PFSK-1 (cell line): ENCODE measurements at regions not wholly inside any gene's neighbourhood (a gene's known extent, or its start where the extent isn't known, plus 50 kb on each side); places are given as distances from the start of the nearest gene placed in this dataset.

Experiments used
- FOXP2 ChIP-seq: optimal IDR thresholded peaks from 2 replicates; pipeline ENCODE3; 2011; ENCODE audit warnings: borderline replicate concordance, control low read depth, inconsistent platforms; ENCODE audit not compliant: insufficient read depth; ENCODE audit errors: extremely low read length, extremely low read depth
- POLR2AphosphoS5 ChIP-seq: IDR thresholded peaks from 2 replicates; pipeline ENCODE4 v1.6.1; 2012; ENCODE audit warnings: low read depth, mild to moderate bottlenecking, control low read depth, low read length, moderate library complexity
- SIN3A ChIP-seq: IDR thresholded peaks from 2 replicates; pipeline ENCODE4 v1.6.1; 2012; ENCODE audit warnings: mild to moderate bottlenecking, low read length, moderate library complexity, borderline replicate concordance; ENCODE audit not compliant: insufficient read depth
- TAF1 ChIP-seq: IDR thresholded peaks from 2 replicates; pipeline ENCODE4 v1.6.1; 2012; ENCODE audit warnings: low read length, control low read depth, borderline replicate concordance; ENCODE audit not compliant: insufficient read depth
- TF ChIP-seq, protein P1 (sequence below), 2 experiments: IDR thresholded peaks; 2 replicates each; pipeline versions ENCODE4 v1.6.1 to v1.8.0; 2011 to 2012; ENCODE audit warnings: low read depth in 2 of 2, low read length in 2 of 2, control low read depth in 1 of 2, inconsistent platforms in 1 of 2, mild to moderate bottlenecking in 1 of 2, moderate library complexity in 1 of 2; ENCODE audit not compliant: insufficient read depth in 1 of 2

DNA sequence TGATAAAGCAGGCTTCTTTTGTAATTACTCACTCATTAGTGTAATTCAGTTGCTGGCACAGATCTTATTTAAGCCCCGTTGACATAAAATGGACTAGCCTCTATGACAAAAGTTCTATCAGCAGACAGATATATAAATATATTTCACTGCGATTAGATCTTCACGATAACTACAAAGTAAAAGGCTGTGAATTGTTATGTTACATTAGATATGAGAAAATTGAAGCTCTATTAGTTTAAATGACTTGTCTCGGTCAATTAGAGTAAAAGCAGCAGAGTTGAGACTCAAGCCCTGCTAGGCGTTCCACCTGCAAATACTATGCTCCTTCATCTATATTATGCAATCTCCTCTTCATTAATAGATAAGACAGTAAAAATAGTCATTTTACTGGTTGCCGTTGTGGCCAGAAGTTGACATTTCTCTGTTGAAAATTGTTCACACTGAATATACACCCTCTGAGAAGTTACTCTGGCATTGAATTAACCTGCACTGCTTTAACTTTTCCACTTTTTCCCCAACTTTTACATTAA lies 136.7 kb downstream of the DKK1 start:
- TF ChIP-seq FOXP2 = no peak
- no peak for TF ChIP-seq TAF1
- no peak for TF ChIP-seq SIN3A
- TF ChIP-seq, protein P1, sequence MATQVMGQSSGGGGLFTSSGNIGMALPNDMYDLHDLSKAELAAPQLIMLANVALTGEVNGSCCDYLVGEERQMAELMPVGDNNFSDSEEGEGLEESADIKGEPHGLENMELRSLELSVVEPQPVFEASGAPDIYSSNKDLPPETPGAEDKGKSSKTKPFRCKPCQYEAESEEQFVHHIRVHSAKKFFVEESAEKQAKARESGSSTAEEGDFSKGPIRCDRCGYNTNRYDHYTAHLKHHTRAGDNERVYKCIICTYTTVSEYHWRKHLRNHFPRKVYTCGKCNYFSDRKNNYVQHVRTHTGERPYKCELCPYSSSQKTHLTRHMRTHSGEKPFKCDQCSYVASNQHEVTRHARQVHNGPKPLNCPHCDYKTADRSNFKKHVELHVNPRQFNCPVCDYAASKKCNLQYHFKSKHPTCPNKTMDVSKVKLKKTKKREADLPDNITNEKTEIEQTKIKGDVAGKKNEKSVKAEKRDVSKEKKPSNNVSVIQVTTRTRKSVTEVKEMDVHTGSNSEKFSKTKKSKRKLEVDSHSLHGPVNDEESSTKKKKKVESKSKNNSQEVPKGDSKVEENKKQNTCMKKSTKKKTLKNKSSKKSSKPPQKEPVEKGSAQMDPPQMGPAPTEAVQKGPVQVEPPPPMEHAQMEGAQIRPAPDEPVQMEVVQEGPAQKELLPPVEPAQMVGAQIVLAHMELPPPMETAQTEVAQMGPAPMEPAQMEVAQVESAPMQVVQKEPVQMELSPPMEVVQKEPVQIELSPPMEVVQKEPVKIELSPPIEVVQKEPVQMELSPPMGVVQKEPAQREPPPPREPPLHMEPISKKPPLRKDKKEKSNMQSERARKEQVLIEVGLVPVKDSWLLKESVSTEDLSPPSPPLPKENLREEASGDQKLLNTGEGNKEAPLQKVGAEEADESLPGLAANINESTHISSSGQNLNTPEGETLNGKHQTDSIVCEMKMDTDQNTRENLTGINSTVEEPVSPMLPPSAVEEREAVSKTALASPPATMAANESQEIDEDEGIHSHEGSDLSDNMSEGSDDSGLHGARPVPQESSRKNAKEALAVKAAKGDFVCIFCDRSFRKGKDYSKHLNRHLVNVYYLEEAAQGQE (IDR thresholded peaks at IDR 0.05; ENCODE audit: insufficient read depth in 1 of 2, low read depth in 2 of 2, low read length in 2 of 2) = no peak
- no peak for TF ChIP-seq POLR2AphosphoS5

DNA sequence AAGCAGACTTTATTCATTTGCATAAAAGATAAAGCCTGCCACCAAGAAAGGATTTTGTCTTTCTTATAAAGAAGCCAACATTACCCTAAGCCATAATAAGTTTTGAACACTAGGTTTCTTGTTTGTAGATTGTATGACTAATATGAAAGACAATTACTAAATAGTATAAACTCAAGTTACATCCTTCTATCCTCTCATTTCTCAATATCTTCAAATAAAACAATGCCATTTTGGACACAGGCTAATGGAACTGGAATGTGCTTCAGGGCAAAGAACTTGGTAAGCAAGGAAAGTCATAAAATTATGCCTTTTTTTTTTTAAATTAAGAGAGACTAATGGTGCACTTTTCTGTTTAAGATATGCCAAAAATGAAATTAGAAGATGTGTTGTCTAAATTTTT lies 137.7 kb downstream of the DKK1 start:
- TF ChIP-seq POLR2AphosphoS5 (no peak), SIN3A (no peak), TAF1 (no peak), FOXP2 (no peak)
- TF ChIP-seq, protein P1 (IDR thresholded peaks at IDR 0.05; ENCODE audit: insufficient read depth in 1 of 2, low read depth in 2 of 2, low read length in 2 of 2) = no peak

DNA sequence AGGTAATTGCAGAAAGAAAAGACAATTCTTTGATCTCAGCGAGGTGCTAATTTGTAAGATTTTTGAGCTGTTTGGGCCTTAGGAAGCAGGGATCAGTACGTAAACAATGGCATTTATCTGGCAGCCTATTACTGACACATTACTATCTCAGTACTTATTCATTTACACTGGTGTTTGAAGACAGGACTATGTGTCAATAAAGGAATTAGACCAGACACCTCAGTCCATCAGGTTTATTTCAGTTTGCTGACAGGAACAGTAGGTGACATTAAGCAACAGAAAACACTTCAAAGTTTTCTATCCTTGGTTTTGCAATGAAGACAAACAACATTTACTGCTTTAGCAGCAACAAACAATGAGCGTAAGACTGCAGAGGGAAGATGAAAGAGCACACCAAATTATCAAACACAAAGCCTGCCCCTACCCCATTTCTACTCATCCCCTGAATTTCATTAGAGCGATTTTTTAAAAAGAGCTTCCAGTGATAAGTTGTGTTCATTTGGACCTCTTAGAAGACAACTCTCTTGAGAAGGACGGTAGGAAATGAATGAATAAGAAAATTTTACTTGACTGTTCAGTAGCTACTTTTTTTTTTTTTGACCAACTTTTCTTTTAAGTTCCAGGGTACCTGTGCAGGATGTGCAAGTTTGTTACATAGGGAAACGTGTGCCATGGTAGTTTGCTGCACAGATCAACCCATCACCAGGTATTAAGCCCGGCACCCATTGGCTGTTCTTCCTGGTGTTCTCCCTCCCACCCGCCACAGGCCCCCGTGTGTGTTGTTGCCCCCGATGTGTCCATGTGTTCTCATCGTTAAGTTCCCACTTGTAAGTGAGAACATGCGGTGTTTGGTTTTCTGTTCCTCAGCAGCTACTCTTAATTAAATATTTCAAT lies 138.8 kb downstream of the DKK1 start:
- TF ChIP-seq, protein P1 (IDR thresholded peaks at IDR 0.05; ENCODE audit: insufficient read depth in 1 of 2, low read depth in 2 of 2, low read length in 2 of 2) = no peak
- TF ChIP-seq POLR2AphosphoS5 (no peak), SIN3A (no peak), FOXP2 (no peak), TAF1 (no peak)

DNA sequence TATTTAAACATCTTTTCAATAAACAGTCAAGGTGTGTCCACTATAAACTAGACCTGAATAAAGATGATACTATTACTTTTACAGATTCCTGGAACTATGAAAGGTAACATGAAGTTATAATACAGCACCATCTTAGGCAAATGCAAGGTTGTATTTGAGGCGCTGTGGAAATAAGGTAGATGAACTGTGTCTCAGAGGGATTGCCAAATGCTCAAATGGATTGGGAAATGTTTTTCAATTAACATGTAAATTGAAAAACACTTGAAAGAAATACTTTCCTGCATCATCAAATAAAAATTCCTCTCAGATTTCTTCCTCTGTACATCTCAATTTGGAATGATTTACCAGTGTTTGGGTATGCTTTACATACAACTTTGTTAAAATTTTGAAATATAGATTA lies 139.4 kb downstream of the DKK1 start:
- TF ChIP-seq FOXP2 (no peak), TAF1 (no peak), SIN3A (no peak), POLR2AphosphoS5 (no peak)
- TF ChIP-seq, protein P1 (IDR thresholded peaks at IDR 0.05; ENCODE audit: insufficient read depth in 1 of 2, low read depth in 2 of 2, low read length in 2 of 2) = no peak
